ENCODE measurements at regions not wholly inside any gene's neighbourhood (a gene's known extent, or its start where the extent isn't known, plus 50 kb on each side); places are given as distances from the start of the nearest gene placed in this dataset.

GRCh38 chr20:17808782-17809181 is 109.0 kb downstream of the BANF2 start:
- no peak for TF ChIP-seq CTCF (IDR thresholded peaks at IDR 0.05)
- TF ChIP-seq POLR2A (IDR thresholded peaks at IDR 0.05) = no peak

Data from testis (tissue), 2 donors.